ENCODE measurements at regions not wholly inside any gene's neighbourhood (a gene's known extent, or its start where the extent isn't known, plus 50 kb on each side); places are given as distances from the start of the nearest gene placed in this dataset.

- TF ChIP-seq CTCF (conservative IDR thresholded peaks at IDR 0.05; ENCODE audit: low read depth, low read length): no peak
- no peak overlapping the region for H3K4me3 ChIP-seq (ENCODE audit: low read depth, low read length)
Observed at GRCh38 chr1:181295217-181295616, 188.1 kb upstream of the CACNA1E start.

GRCh38 chr1:181296180-181296579 lies 187.1 kb upstream of the CACNA1E start:
- DNase-seq (ENCODE audit: low read depth): no peak
- no peak overlapping the region for H3K4me3 ChIP-seq (ENCODE audit: low read depth, low read length)
- TF ChIP-seq CTCF (conservative IDR thresholded peaks at IDR 0.05; ENCODE audit: low read depth, low read length): no peak

More at GRCh38 chr1:181295217-181295616, 188.1 kb upstream of the CACNA1E start:
- no peak for DNase-seq (ENCODE audit: low read depth)

- TF ChIP-seq CTCF (conservative IDR thresholded peaks at IDR 0.05; ENCODE audit: low read depth, low read length): no peak
Observed at GRCh38 chr1:181308098-181308497, 175.2 kb upstream of the CACNA1E start.

GRCh38 chr1:181310560-181310959 lies 172.8 kb upstream of the CACNA1E start:
- no peak for DNase-seq (ENCODE audit: low read depth)
- no peak overlapping the region for H3K4me3 ChIP-seq (ENCODE audit: low read depth, low read length)
- no peak for TF ChIP-seq CTCF (conservative IDR thresholded peaks at IDR 0.05; ENCODE audit: low read depth, low read length)

More at GRCh38 chr1:181308098-181308497, 175.2 kb upstream of the CACNA1E start:
- no peak overlapping the region for H3K4me3 ChIP-seq (ENCODE audit: low read depth, low read length)
- no peak for DNase-seq (ENCODE audit: low read depth)

GRCh38 chr1:181312946-181313345 lies 170.4 kb upstream of the CACNA1E start:
- no peak overlapping the region for H3K4me3 ChIP-seq (ENCODE audit: low read depth, low read length)
- TF ChIP-seq CTCF (conservative IDR thresholded peaks at IDR 0.05; ENCODE audit: low read depth, low read length): no peak
- DNase-seq (ENCODE audit: low read depth): no peak

GRCh38 chr1:181313466-181313865 lies 169.9 kb upstream of the CACNA1E start:
- no peak for TF ChIP-seq CTCF (conservative IDR thresholded peaks at IDR 0.05; ENCODE audit: low read depth, low read length)
- no peak for DNase-seq (ENCODE audit: low read depth)
- H3K4me3 ChIP-seq (ENCODE audit: low read depth, low read length): no peak overlapping the region

GRCh38 chr1:181314010-181314409 lies 169.3 kb upstream of the CACNA1E start:
- no peak overlapping the region for H3K4me3 ChIP-seq (ENCODE audit: low read depth, low read length)
- TF ChIP-seq CTCF (conservative IDR thresholded peaks at IDR 0.05; ENCODE audit: low read depth, low read length): no peak
- no peak for DNase-seq (ENCODE audit: low read depth)
